ENCODE measurements at regions not wholly inside any gene's neighbourhood (a gene's known extent, or its start where the extent isn't known, plus 50 kb on each side); places are given as distances from the start of the nearest gene placed in this dataset.

- Histone ChIP-seq H3K4me3 (no peak overlapping the region), H3K36me3 (ENCODE audit: low read depth) (no peaks in the 10 kb centered on the region), H3K9me3 (no peaks in the 10 kb centered on the region), H3K4me1 (ENCODE audit: low read depth) (no peaks in the 10 kb centered on the region)
- TF ChIP-seq CTCF (IDR thresholded peaks at IDR 0.05) = no peak
- DNase-seq (no peak), ATAC-seq (no peak)
- intact Hi-C loops (cut with DNase I, micrococcal nuclease) = no loop called here
Observed at GRCh38 chr11:119491753-119492510, 69.0 kb upstream of the THY1 start.

- H3K4me1 ChIP-seq (ENCODE audit: low read depth) = no peaks in the 10 kb centered on the region
- no peaks in the 10 kb centered on the region for H3K9me3 ChIP-seq
- DNase-seq (no peak), ATAC-seq (no peak)
- H3K4me3 ChIP-seq = no peak overlapping the region
- H3K36me3 ChIP-seq (ENCODE audit: low read depth) = no peaks in the 10 kb centered on the region
- intact Hi-C loops (cut with DNase I, micrococcal nuclease) = no loop called here
- no peak for TF ChIP-seq CTCF (IDR thresholded peaks at IDR 0.05)
Observed at GRCh38 chr11:119490253-119491006, 67.5 kb upstream of the THY1 start.

GRCh38 chr11:119489087-119489486, 66.1 kb upstream of the THY1 start:
- H3K36me3 ChIP-seq (ENCODE audit: low read depth) = no peaks in the 10 kb centered on the region
- DNase-seq (no peak), ATAC-seq (no peak)
- H3K4me3 ChIP-seq = no peak overlapping the region
- no peak for TF ChIP-seq CTCF (IDR thresholded peaks at IDR 0.05)
- H3K9me3 ChIP-seq = no peaks in the 10 kb centered on the region
- H3K4me1 ChIP-seq (ENCODE audit: low read depth) = no peaks in the 10 kb centered on the region
- intact Hi-C loops (cut with DNase I, micrococcal nuclease) = loop anchor here in 1 of 2 donors (10.0 kb wide), 1 partner anchor 616 kb away; no protein-coding TSS in a partner anchor

GRCh38 chr11:119488256-119488995, 65.5 kb upstream of the THY1 start:
- intact Hi-C loops (cut with DNase I, micrococcal nuclease) = loop anchor here in 1 of 2 donors (10.0 kb wide), 1 partner anchor 616 kb away; no protein-coding TSS in a partner anchor
- ATAC-seq = no peak
- Histone ChIP-seq H3K36me3 (ENCODE audit: low read depth) (no peaks in the 10 kb centered on the region), H3K4me1 (ENCODE audit: low read depth) (no peaks in the 10 kb centered on the region), H3K9me3 (no peaks in the 10 kb centered on the region), H3K4me3 (no peak overlapping the region)
- DNase-seq = no peak
- no peak for TF ChIP-seq CTCF (IDR thresholded peaks at IDR 0.05)

- ATAC-seq (no peak), DNase-seq (no peak)
- no peaks in the 10 kb centered on the region for H3K4me1 ChIP-seq (ENCODE audit: low read depth)
- H3K9me3 ChIP-seq = no peaks in the 10 kb centered on the region
- H3K4me3 ChIP-seq = no peak overlapping the region
- H3K36me3 ChIP-seq (ENCODE audit: low read depth) = no peaks in the 10 kb centered on the region
- TF ChIP-seq CTCF (IDR thresholded peaks at IDR 0.05) = no peak
- intact Hi-C loops (cut with DNase I, micrococcal nuclease) = loop anchor here in 1 of 2 donors (10.0 kb wide), 1 partner anchor 618 kb away; no protein-coding TSS in a partner anchor
Observed at GRCh38 chr11:119486691-119487259, 63.8 kb upstream of the THY1 start.

Measured in mucosa of descending colon (tissue), 3 donors.